SK-N-SH (cell line): ENCODE measurements at regions not wholly inside any gene's neighbourhood (a gene's known extent, or its start where the extent isn't known, plus 50 kb on each side); places are given as distances from the start of the nearest gene placed in this dataset.

ENCODE experiments used
- CHD2 ChIP-seq: fragments of 150-350 bp; IDR thresholded peaks from 2 replicates; pipeline ENCODE4 v1.6.1; 2018; ENCODE audit warnings: low read length; ENCODE audit not compliant: partially characterized antibody
- CTCF ChIP-seq: fragments of 200-600 bp; sonication (generic); IDR thresholded peaks from 2 replicates; pipeline ENCODE4 v1.6.1; 2017; ENCODE audit warnings: antibody characterized with exemption, mild to moderate bottlenecking, moderate library complexity
- EP300 ChIP-seq, 2 experiments: IDR thresholded peaks; 2 replicates each; pipeline versions ENCODE4 v1.4.0 to v1.6.1; 2012; ENCODE audit warnings: borderline replicate concordance in 1 of 2, low read depth in 1 of 2, low read length in 1 of 2
- EZH2phosphoT487 ChIP-seq: fragments of 200-600 bp; sonication (generic); IDR thresholded peaks from 2 replicates; pipeline ENCODE4 v1.6.1; 2017; ENCODE audit warnings: low read depth, mixed run types, mild to moderate bottlenecking, antibody characterized with exemption, moderate library complexity, borderline replicate concordance
- MAX ChIP-seq: IDR thresholded peaks from 2 replicates; pipeline ENCODE4 v1.4.0; 2012; ENCODE audit warnings: low read depth
- RAD21 ChIP-seq: IDR thresholded peaks from 2 replicates; pipeline ENCODE4 v1.6.1; 2012; ENCODE audit warnings: mild to moderate bottlenecking, low read length
- RXRA ChIP-seq: IDR thresholded peaks from 2 replicates; pipeline ENCODE4 v1.4.0; 2012; ENCODE audit warnings: low read depth, mild to moderate bottlenecking, borderline replicate concordance
- TEAD4 ChIP-seq: IDR thresholded peaks from 2 replicates; pipeline ENCODE4 v1.4.0; 2012; ENCODE audit warnings: mild to moderate bottlenecking, borderline replicate concordance; ENCODE audit not compliant: insufficient read depth
- TF ChIP-seq, protein P1 (sequence below): fragments of 150-350 bp; IDR thresholded peaks from 2 replicates; pipeline ENCODE4 v1.6.1; 2016; ENCODE audit warnings: mild to moderate bottlenecking, low read depth, low read length

- no peak for TF ChIP-seq CTCF
- TF ChIP-seq, protein P1, sequence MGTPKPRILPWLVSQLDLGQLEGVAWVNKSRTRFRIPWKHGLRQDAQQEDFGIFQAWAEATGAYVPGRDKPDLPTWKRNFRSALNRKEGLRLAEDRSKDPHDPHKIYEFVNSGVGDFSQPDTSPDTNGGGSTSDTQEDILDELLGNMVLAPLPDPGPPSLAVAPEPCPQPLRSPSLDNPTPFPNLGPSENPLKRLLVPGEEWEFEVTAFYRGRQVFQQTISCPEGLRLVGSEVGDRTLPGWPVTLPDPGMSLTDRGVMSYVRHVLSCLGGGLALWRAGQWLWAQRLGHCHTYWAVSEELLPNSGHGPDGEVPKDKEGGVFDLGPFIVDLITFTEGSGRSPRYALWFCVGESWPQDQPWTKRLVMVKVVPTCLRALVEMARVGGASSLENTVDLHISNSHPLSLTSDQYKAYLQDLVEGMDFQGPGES: no peak
- TF ChIP-seq EP300 (IDR thresholded peaks at IDR 0.05; ENCODE audit: borderline replicate concordance in 1 of 2, low read depth in 1 of 2, low read length in 1 of 2): no peak
- TF ChIP-seq RXRA: no peak
- TF ChIP-seq TEAD4: no peak
- TF ChIP-seq RAD21: no peak
- no peak for TF ChIP-seq EZH2phosphoT487
- TF ChIP-seq MAX: no peak
- TF ChIP-seq CHD2: no peak
Measured at GRCh38 chr3:19757773-19758172, 176.2 kb downstream of the EFHB start.
